ENCODE measurements at regions not wholly inside any gene's neighbourhood (a gene's known extent, or its start where the extent isn't known, plus 50 kb on each side); places are given as distances from the start of the nearest gene placed in this dataset.

DNA sequence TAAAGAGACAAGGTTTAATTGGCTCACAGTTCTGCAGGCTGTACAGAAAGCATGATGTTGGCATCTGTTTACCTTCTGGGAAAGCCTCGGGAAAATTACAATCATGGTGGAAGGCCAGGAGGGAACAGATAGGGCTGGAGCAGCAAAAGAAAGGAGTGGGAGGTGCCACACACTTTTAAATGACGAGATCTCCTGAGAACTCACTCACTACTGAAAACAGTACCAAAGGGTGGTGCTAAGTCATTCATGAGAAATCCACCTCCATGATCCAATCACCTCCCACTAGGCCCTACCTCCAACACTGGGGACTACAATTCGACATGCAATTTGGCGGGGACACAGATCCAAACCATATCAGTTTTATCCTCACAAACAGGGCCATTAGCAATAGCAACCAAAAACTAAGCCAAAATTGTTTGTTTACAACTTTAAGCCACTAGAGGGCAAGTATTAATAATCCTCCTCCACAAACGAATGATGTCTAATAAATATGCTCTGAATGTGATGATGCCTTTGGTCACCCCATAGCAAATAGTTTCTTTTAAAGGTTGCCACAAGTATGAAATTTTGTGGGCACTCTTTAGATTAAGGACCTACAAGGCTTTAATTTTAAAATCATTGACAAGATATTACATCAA, 129.2 kb upstream of the NRBF2 start:
- DNase-seq: peak; percentile 18

DNA sequence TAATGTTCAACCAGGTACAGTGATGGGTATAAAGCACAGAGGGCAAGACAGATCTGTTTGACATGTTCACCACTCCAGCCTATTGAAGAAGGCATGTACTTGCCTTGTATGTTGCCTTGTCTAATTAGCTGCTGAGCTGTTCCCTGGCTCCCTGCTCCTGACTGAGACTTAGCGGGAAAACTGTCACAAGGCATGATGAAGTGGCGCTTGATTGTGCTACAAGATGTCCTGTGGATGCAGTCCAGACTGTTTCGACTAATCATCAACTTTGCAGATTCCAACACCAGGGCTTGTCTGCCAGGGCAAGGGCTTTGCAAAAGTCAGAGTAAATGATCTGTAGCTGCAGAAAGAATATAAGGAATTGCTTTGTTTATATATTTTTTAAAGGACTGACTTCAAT, 136.2 kb upstream of the NRBF2 start:
- no peak overlapping the region for H3K27ac Mint-ChIP-seq
- DNase-seq: no peak
- no peak overlapping the region for H3K4me3 Mint-ChIP-seq
- H3K9me3 Mint-ChIP-seq: no peaks in the 10 kb centered on the region
- H3K27me3 Mint-ChIP-seq (ENCODE audit: insufficient read depth): peaks cover 14% of the 10 kb centered on the region
- peaks cover 16% of the 10 kb centered on the region for H3K4me1 Mint-ChIP-seq (ENCODE audit: low read depth)
- no peaks in the 10 kb centered on the region for H3K36me3 Mint-ChIP-seq (ENCODE audit: low read depth)
- TF ChIP-seq, protein P1, sequence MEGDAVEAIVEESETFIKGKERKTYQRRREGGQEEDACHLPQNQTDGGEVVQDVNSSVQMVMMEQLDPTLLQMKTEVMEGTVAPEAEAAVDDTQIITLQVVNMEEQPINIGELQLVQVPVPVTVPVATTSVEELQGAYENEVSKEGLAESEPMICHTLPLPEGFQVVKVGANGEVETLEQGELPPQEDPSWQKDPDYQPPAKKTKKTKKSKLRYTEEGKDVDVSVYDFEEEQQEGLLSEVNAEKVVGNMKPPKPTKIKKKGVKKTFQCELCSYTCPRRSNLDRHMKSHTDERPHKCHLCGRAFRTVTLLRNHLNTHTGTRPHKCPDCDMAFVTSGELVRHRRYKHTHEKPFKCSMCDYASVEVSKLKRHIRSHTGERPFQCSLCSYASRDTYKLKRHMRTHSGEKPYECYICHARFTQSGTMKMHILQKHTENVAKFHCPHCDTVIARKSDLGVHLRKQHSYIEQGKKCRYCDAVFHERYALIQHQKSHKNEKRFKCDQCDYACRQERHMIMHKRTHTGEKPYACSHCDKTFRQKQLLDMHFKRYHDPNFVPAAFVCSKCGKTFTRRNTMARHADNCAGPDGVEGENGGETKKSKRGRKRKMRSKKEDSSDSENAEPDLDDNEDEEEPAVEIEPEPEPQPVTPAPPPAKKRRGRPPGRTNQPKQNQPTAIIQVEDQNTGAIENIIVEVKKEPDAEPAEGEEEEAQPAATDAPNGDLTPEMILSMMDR (IDR thresholded peaks at IDR 0.05): no peak

More for the DNA sequence above, 129.2 kb upstream of the NRBF2 start:
- Mint-ChIP-seq H3K36me3 (ENCODE audit: low read depth) (no peaks in the 10 kb centered on the region), H3K27me3 (ENCODE audit: insufficient read depth) (peaks cover 13% of the 10 kb centered on the region), H3K9me3 (no peaks in the 10 kb centered on the region), H3K4me1 (ENCODE audit: low read depth) (peaks cover 8% of the 10 kb centered on the region), H3K4me3 (no peak overlapping the region), H3K27ac (no peak overlapping the region)
- TF ChIP-seq, protein P1 (IDR thresholded peaks at IDR 0.05): peak; percentile 73

DNA sequence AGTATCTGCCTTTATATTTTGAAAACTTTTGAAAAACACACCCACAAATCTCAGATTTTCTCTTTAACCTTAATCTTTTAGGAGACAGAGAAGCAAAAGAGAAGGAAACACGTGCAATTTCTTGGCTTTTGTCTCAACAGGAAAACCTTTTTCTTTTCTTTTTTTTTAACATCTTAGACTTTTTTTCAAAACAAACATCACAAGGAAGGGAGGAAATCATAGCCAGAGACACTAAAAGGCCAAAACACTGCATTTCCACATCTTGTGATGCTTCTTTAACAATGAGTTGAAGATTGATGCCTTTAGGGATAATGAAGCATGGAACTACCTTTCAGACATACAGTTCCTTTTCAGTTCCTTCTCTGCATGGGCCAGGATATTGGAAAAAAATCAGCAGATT, 136.6 kb upstream of the NRBF2 start:
- Mint-ChIP-seq H3K36me3 (ENCODE audit: low read depth) (no peaks in the 10 kb centered on the region), H3K27ac (no peak overlapping the region), H3K9me3 (no peaks in the 10 kb centered on the region), H3K27me3 (ENCODE audit: insufficient read depth) (peaks cover 12% of the 10 kb centered on the region), H3K4me3 (no peak overlapping the region), H3K4me1 (ENCODE audit: low read depth) (peaks cover 17% of the 10 kb centered on the region)
- TF ChIP-seq, protein P1 (IDR thresholded peaks at IDR 0.05): no peak
- no peak for DNase-seq

DNA sequence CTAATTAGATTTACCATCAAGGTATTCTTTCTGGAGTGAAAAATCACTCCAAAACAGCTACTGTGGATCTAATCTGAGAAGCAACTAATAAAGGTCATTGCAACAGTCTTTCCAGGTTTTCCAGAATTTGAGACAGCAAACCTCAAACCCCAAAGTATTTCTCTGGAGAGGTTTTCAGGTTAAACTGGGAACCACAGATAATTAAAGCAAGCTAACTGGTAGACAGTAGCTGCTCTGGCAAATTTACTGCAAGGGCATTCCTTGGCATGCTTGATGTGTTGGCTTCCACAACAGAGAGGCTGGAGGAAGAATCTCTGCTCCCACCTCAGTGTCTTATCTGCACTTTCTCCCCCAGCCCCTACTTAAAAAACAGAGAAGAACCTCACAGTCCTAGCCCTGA, 140.0 kb upstream of the NRBF2 start:
- TF ChIP-seq, protein P1 (IDR thresholded peaks at IDR 0.05): no peak
- peaks cover 17% of the 10 kb centered on the region for H3K4me1 Mint-ChIP-seq (ENCODE audit: low read depth)

DNA sequence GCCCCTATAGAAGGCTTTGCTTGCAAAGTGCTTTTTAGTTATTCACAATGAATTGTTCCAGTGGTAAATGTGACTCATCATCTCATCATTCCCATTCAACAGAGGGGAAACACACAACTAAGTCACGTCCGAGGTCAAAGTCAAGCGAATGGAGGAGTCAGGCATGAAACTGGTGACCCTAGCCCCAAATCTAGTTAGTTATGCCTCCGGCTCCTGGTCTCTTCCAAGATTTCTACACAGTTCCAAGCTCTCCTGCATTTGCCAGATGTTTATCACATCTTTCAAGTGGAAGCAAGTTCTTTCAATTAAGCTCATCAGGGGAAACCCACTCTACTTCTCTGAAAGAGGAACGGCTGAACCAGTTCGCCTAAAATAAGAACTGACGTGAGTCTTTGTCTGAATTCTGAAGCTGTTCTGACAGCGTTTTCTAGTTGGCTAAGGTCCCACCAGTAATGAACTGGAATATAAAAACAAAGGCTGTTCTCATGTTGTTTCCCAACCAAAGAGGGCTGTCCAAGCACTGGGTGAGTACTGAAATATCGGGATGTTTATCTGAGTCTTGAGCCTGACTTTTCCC, 140.9 kb upstream of the NRBF2 start:
- H3K36me3 Mint-ChIP-seq (ENCODE audit: low read depth): no peaks in the 10 kb centered on the region
- no peaks in the 10 kb centered on the region; the same call in 1 of the 2 replicates for H3K27me3 Mint-ChIP-seq (ENCODE audit: insufficient read depth)
- H3K4me3 Mint-ChIP-seq: no peak overlapping the region
- no peak overlapping the region for H3K27ac Mint-ChIP-seq
- TF ChIP-seq, protein P1 (IDR thresholded peaks at IDR 0.05): no peak
- DNase-seq: no peak
- no peaks in the 10 kb centered on the region for H3K9me3 Mint-ChIP-seq
- peaks cover 17% of the 10 kb centered on the region for H3K4me1 Mint-ChIP-seq (ENCODE audit: low read depth)

More for the DNA sequence above, 140.0 kb upstream of the NRBF2 start:
- H3K36me3 Mint-ChIP-seq (ENCODE audit: low read depth): no peaks in the 10 kb centered on the region
- H3K27ac Mint-ChIP-seq: no peak overlapping the region
- H3K4me3 Mint-ChIP-seq: no peak overlapping the region
- no peaks in the 10 kb centered on the region for H3K9me3 Mint-ChIP-seq
- peaks cover 2% of the 10 kb centered on the region for H3K27me3 Mint-ChIP-seq (ENCODE audit: insufficient read depth)
- no peak for DNase-seq

All from HFFc6 (cell line).